HepG2 (cell line): ENCODE measurements at regions not wholly inside any gene's neighbourhood (a gene's known extent, or its start where the extent isn't known, plus 50 kb on each side); places are given as distances from the start of the nearest gene placed in this dataset.

Source experiments
- ATAC-seq: fragments of 200-7000 bp; cut with Tn5 transposase; 3 replicates; pipeline ENCODE4 v1.9.1; 2020; ENCODE audit warnings: mild to moderate bottlenecking, moderate library complexity
- BruUV-seq: library from RNA; stranded (reverse); fragments of 400-500 nt; replicated peaks from 2 replicates; lab custom pipeline; 2021; lab: Mats Ljungman, UMichigan
- CTCF ChIA-PET: fragments of 300-600 bp; formaldehyde crosslinking; extraction: SDS; loops from one replicate; lab custom pipeline; 2021; ENCODE audit warnings: low total read pairs, inconsistent platforms, low intra/inter-chr PET ratio; lab: Yijun Ruan, JAX
- POLR2A ChIA-PET: fragments of 350-600 bp; sonication (Branson Sonifier 250); formaldehyde crosslinking; loops from one replicate; lab custom pipeline; 2020; ENCODE audit warnings: antibody characterized with exemption, inconsistent platforms; lab: Yijun Ruan, JAX
- DNase-seq: peaks from one replicate; pipeline ENCODE4 v3.0.0-alpha.2; 2015; ENCODE audit warnings: low spot score
- FAIRE-seq: peaks from 3 replicates; lab custom pipeline; 2011; peaks lifted over from hg19 to GRCh38; lab: Jason Lieb, UNC
- H2AFZ ChIP-seq: one replicate; pipeline ENCODE4 v1.6.1; 2011; ENCODE audit warnings: low read length, inconsistent platforms
- H3K27ac ChIP-seq: fragments of 300-600 bp; 3 replicates; pipeline ENCODE4 v1.8.0; 2011; ENCODE audit warnings: mixed run types, mild to moderate bottlenecking, mixed read lengths, low read length, inconsistent platforms; ENCODE audit not compliant: insufficient read depth; ENCODE audit errors: extremely low read length
- H3K27me3 ChIP-seq, 2 experiments: fragments of 200-600 bp in 1 of 2; 2 replicates in 1 of 2; 3 replicates in 1 of 2; pipeline versions ENCODE4 v1.6.0 to v1.8.0; 2011; ENCODE audit warnings: low read length in 2 of 2, mild to moderate bottlenecking in 2 of 2, moderate library complexity in 2 of 2, inconsistent platforms in 1 of 2; ENCODE audit not compliant: insufficient read depth in 2 of 2, control insufficient read depth in 1 of 2
- H3K36me3 ChIP-seq, 2 experiments: fragments of 200-600 bp in 1 of 2; replicated peaks in 1 of 2; 2 replicates in 1 of 2; 3 replicates in 1 of 2; pipeline versions ENCODE4 v1.5.1 to v1.8.0; 2011; ENCODE audit warnings: low read length in 2 of 2, inconsistent platforms in 1 of 2; ENCODE audit not compliant: insufficient read depth in 2 of 2, control insufficient read depth in 1 of 2
- H3K4me1 ChIP-seq: 2 replicates; pipeline ENCODE4 v1.5.1; 2012; ENCODE audit warnings: low read length, inconsistent platforms; ENCODE audit not compliant: insufficient read depth
- H3K4me2 ChIP-seq: 2 replicates; pipeline ENCODE4 v1.6.0; 2011; ENCODE audit warnings: low read depth, low read length, inconsistent platforms
- H3K4me3 ChIP-seq, 3 experiments: fragments of 200-600 bp in 1 of 3; sonication (generic), shearing (Covaris generic) in 1 of 3; replicated peaks in 1 of 3; 2 replicates each; pipeline ENCODE4 v1.5.1; 2011 to 2016; ENCODE audit warnings: low read length in 3 of 3, inconsistent platforms in 2 of 3, low read depth in 2 of 3, mild to moderate bottlenecking in 2 of 3, control low read depth in 1 of 3, mixed read lengths in 1 of 3; ENCODE audit not compliant: insufficient read depth in 1 of 3
- H3K79me2 ChIP-seq: one replicate; pipeline ENCODE4 v1.6.1; 2011; ENCODE audit warnings: low read length, inconsistent platforms; ENCODE audit not compliant: insufficient read depth
- H3K9ac ChIP-seq: 2 replicates; pipeline ENCODE4 v1.6.0; 2011; ENCODE audit warnings: mild to moderate bottlenecking, low read depth, low read length, inconsistent platforms; ENCODE audit not compliant: insufficient read depth
- H3K9me3 ChIP-seq: 2 replicates; pipeline ENCODE4 v1.5.1; 2012; ENCODE audit warnings: mild to moderate bottlenecking, low read length
- H4K20me1 ChIP-seq: 2 replicates; pipeline ENCODE4 v1.6.0; 2011; ENCODE audit warnings: inconsistent platforms, mild to moderate bottlenecking, low read length, moderate library complexity; ENCODE audit not compliant: insufficient read depth
- BORCS8-MEF2B ChIP-seq: sonication (generic); formaldehyde crosslinking; IDR thresholded peaks from 2 replicates; pipeline ENCODE4 v1.8.0; 2022; ENCODE audit warnings: mild to moderate bottlenecking, missing genetic modification reagents
- FOXJ3 ChIP-seq: sonication (generic); formaldehyde crosslinking; IDR thresholded peaks from 2 replicates; pipeline ENCODE4 v1.4.0; 2020; ENCODE audit warnings: missing genetic modification reagents, mild to moderate bottlenecking, borderline replicate concordance
- NPAS2 ChIP-seq: sonication (generic); formaldehyde crosslinking; IDR thresholded peaks from 2 replicates; pipeline ENCODE4 v1.8.0; 2022; ENCODE audit warnings: mild to moderate bottlenecking, missing genetic modification reagents, borderline replicate concordance
- ZNF296 ChIP-seq: sonication (generic); formaldehyde crosslinking; conservative IDR thresholded peaks from 2 replicates; pipeline ENCODE4 v1.5.0; 2020; ENCODE audit warnings: mild to moderate bottlenecking, missing genetic modification reagents
- ZNF501 ChIP-seq: sonication (generic); formaldehyde crosslinking; IDR thresholded peaks from 2 replicates; pipeline ENCODE4 v1.5.1; 2020; ENCODE audit warnings: mild to moderate bottlenecking, moderate library complexity, missing genetic modification reagents
- ZNF569 ChIP-seq: sonication (generic); formaldehyde crosslinking; IDR thresholded peaks from 2 replicates; pipeline ENCODE4 v1.5.0; 2020; ENCODE audit warnings: mild to moderate bottlenecking, missing genetic modification reagents, moderate library complexity, borderline replicate concordance
- ZNF616 ChIP-seq: sonication (generic); formaldehyde crosslinking; IDR thresholded peaks from 2 replicates; pipeline ENCODE4 v1.5.0; 2020; ENCODE audit warnings: low read depth, mild to moderate bottlenecking, missing genetic modification reagents
- WGBS: methylation state at CpG from one replicate; pipeline ENCODE4 v1.1.6; 2017; ENCODE audit warnings: low lambda C conversion rate; 5-methylcytosine and 5-hydroxymethylcytosine counted together
- in situ Hi-C: cut with HindIII; loops from 2 replicates; pipeline ENCODE4 v1.10.0; 2017; ENCODE audit warnings: low pct_unique_long_range_greater_than_20kb; ENCODE audit not compliant: extremely low pct_ligation_motif_present
- intact Hi-C: fragments of 100-400 bp; cut with micrococcal nuclease; formaldehyde crosslinking; loops from one replicate; pipeline ENCODE4 v1.10.0; 2022; ENCODE audit not compliant: unreplicated experiment
- TF ChIP-seq, protein P1 (sequence below): sonication (generic); formaldehyde crosslinking; IDR thresholded peaks from 2 replicates; pipeline ENCODE4 v1.8.0; 2022; ENCODE audit warnings: mild to moderate bottlenecking, missing genetic modification reagents; ENCODE audit not compliant: insufficient replicate concordance
- TF ChIP-seq, protein P2 (sequence below): IDR thresholded peaks from 2 replicates; pipeline ENCODE4 v1.6.1; 2012; ENCODE audit warnings: low read depth, low read length, improper control_type of control experiment
- TF ChIP-seq, protein P3 (sequence below): sonication (generic); formaldehyde crosslinking; IDR thresholded peaks from 2 replicates; pipeline ENCODE4 v1.4.0; 2020; ENCODE audit warnings: mild to moderate bottlenecking, missing genetic modification reagents
- TF ChIP-seq, protein P4 (sequence below): sonication (generic); formaldehyde crosslinking; IDR thresholded peaks from 2 replicates; pipeline ENCODE4 v1.9.0; 2021; ENCODE audit warnings: missing genetic modification reagents, mild to moderate bottlenecking, borderline replicate concordance
- TF ChIP-seq, protein P5 (sequence below): sonication (generic); IDR thresholded peaks from 2 replicates; pipeline ENCODE4 v1.6.1; 2016; ENCODE audit warnings: low read depth, borderline replicate concordance
- TF ChIP-seq, protein P6 (sequence below): sonication (generic); formaldehyde crosslinking; IDR thresholded peaks from 2 replicates; pipeline ENCODE4 v1.8.1; 2023; ENCODE audit warnings: mild to moderate bottlenecking, missing genetic modification reagents

DNA sequence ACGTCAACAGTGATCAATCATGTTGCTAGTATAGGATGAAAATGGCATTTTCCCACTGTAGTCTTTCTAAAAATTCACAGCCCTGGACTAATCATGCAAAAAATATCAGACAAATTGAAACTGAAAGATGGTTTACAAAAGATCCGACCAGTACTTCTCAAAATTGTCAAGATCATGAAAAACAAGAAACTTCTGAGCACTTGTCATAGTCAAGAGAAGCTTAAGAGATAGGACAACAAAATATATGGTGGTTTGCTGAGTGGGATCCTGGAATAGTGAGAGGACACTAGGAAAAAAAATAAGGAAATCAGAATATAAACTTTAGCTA lies 101.1 kb downstream of the NAA11 start (continued):
- TF ChIP-seq, protein P1, sequence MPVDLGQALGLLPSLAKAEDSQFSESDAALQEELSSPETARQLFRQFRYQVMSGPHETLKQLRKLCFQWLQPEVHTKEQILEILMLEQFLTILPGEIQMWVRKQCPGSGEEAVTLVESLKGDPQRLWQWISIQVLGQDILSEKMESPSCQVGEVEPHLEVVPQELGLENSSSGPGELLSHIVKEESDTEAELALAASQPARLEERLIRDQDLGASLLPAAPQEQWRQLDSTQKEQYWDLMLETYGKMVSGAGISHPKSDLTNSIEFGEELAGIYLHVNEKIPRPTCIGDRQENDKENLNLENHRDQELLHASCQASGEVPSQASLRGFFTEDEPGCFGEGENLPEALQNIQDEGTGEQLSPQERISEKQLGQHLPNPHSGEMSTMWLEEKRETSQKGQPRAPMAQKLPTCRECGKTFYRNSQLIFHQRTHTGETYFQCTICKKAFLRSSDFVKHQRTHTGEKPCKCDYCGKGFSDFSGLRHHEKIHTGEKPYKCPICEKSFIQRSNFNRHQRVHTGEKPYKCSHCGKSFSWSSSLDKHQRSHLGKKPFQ (CRISPR knock-in tag), result no peak
- TF ChIP-seq, all 625 proteins: peak for 0

DNA sequence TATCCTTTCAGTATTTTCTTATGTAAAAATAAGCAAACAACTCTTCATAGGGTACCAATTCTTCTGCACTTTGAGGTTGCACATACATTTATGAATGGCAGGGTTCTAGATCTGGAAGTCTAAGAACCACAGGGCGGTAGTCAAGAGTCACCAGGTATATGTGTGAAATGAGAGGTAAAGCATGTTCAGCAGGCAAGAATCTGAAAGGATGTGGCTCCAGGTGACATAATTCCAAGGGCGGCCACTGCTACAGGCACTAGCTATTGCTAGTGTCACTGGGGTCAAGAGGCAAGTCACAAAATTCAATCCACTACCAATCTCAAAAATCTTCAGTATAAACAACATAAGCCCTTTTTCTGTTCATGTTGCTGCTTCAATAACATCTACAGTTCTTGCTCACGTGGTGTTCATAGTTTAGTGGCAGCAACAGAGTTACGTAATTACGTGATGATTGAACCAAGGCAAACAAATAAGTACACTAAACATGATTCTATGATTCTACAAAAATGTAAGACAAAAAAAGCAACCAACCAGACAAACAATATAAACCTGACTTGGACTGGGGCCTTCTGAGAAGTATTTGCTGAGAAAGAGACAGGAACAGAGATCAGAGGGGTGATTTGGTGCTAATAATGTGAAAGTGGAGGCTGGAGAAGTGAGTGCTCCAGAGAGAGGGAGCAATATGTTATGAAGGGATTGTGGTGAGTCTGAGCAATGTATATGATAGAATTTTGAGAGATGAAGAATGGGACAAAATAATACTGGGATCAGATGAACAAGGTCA lies 101.7 kb downstream of the NAA11 start:
- CTCF ChIA-PET, result no interaction called here
- no peak for DNase-seq
- intact Hi-C loops, result no loop called here
- TF ChIP-seq FOXJ3 (CRISPR knock-in tag) (no peak), ZNF296 (CRISPR knock-in tag) (no peak), ZNF501 (no peak), ZNF569 (CRISPR knock-in tag) (no peak), ZNF616 (CRISPR knock-in tag) (no peak), NPAS2 (no peak), BORCS8-MEF2B (no peak)
- TF ChIP-seq, protein P2, sequence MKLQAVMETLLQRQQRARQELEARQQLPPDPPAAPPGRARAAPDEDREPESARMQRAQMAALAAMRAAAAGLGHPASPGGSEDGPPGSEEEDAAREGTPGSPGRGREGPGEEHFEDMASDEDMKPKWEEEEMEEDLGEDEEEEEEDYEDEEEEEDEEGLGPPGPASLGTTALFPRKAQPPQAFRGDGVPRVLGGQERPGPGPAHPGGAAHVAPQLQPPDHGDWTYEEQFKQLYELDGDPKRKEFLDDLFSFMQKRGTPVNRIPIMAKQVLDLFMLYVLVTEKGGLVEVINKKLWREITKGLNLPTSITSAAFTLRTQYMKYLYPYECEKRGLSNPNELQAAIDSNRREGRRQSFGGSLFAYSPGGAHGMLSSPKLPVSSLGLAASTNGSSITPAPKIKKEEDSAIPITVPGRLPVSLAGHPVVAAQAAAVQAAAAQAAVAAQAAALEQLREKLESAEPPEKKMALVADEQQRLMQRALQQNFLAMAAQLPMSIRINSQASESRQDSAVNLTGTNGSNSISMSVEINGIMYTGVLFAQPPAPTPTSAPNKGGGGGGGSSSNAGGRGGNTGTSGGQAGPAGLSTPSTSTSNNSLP, result no peak
- TF ChIP-seq, protein P3, sequence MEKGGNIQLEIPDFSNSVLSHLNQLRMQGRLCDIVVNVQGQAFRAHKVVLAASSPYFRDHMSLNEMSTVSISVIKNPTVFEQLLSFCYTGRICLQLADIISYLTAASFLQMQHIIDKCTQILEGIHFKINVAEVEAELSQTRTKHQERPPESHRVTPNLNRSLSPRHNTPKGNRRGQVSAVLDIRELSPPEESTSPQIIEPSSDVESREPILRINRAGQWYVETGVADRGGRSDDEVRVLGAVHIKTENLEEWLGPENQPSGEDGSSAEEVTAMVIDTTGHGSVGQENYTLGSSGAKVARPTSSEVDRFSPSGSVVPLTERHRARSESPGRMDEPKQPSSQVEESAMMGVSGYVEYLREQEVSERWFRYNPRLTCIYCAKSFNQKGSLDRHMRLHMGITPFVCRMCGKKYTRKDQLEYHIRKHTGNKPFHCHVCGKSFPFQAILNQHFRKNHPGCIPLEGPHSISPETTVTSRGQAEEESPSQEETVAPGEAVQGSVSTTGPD, result no peak
- TF ChIP-seq, protein P4, sequence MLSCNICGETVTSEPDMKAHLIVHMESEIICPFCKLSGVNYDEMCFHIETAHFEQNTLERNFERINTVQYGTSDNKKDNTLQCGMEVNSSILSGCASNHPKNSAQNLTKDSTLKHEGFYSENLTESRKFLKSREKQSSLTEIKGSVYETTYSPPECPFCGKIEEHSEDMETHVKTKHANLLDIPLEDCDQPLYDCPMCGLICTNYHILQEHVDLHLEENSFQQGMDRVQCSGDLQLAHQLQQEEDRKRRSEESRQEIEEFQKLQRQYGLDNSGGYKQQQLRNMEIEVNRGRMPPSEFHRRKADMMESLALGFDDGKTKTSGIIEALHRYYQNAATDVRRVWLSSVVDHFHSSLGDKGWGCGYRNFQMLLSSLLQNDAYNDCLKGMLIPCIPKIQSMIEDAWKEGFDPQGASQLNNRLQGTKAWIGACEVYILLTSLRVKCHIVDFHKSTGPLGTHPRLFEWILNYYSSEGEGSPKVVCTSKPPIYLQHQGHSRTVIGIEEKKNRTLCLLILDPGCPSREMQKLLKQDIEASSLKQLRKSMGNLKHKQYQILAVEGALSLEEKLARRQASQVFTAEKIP (CRISPR knock-in tag), result no peak
- TF ChIP-seq, protein P5, sequence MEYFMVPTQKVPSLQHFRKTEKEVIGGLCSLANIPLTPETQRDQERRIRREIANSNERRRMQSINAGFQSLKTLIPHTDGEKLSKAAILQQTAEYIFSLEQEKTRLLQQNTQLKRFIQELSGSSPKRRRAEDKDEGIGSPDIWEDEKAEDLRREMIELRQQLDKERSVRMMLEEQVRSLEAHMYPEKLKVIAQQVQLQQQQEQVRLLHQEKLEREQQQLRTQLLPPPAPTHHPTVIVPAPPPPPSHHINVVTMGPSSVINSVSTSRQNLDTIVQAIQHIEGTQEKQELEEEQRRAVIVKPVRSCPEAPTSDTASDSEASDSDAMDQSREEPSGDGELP, result no peak
- TF ChIP-seq, protein P6, sequence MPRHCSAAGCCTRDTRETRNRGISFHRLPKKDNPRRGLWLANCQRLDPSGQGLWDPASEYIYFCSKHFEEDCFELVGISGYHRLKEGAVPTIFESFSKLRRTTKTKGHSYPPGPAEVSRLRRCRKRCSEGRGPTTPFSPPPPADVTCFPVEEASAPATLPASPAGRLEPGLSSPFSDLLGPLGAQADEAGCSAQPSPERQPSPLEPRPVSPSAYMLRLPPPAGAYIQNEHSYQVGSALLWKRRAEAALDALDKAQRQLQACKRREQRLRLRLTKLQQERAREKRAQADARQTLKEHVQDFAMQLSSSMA (CRISPR knock-in tag), result no peak

More for the DNA sequence above, 101.7 kb downstream of the NAA11 start:
- 12% methylated on average over 5 of the region's 5 CpGs for WGBS
- FAIRE-seq (no peak), ATAC-seq (no peak)
- Histone ChIP-seq H3K4me3 (no peak overlapping the region), H2AFZ (no peak overlapping the region), H3K4me2 (no peak overlapping the region), H3K79me2 (no peaks in the 10 kb centered on the region), H4K20me1 (no peaks in the 10 kb centered on the region), H3K9ac (no peak overlapping the region), H3K27ac (no peak overlapping the region), H3K4me1 (no peaks in the 10 kb centered on the region), H3K27me3 (no peaks in the 10 kb centered on the region), H3K36me3 (no peaks in the 10 kb centered on the region), H3K9me3 (no peaks in the 10 kb centered on the region)
- POLR2A ChIA-PET, result no interaction called here
- no TSS peak for BruUV-seq
- in situ Hi-C loops, result no loop called here
